HG02943 (cell line): ENCODE measurements at regions not wholly inside any gene's neighbourhood (a gene's known extent, or its start where the extent isn't known, plus 50 kb on each side); places are given as distances from the start of the nearest gene placed in this dataset.
"Not testable (repeated sequence)": the region's sequence is repeated elsewhere in the genome, so short reads cannot be mapped to it uniquely, and the experiment has no call there.

Experiments used
- ATAC-seq: cut with Tn5 transposase; IDR thresholded peaks from one replicate; pipeline ENCODE4 v1.9.1; 2021; ENCODE audit warnings: mild to moderate bottlenecking, low read depth, moderate library complexity; ENCODE audit not compliant: unreplicated experiment

DNA sequence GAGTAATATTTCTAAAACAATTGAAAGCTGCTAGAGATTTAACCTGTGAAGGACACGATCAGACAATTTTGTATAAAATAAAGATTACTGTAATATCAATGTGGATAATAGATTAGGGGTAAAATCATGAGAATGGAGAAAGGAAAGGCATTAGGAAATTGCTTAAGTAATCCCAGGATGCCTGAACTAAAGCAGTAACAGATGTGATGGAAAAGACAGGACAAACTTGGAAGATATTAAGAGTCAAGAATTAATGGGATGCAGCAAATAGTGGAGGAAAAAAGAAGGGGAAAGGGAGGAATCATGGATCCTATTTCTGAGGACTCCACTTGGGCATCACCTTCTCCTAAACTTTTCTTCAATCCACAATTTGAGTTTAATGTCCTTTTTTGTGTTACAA, 437.1 kb upstream of the PMFBP1 start:
- ATAC-seq = no peak

GRCh38 chr16:72604375-72604774, 432.4 kb upstream of the PMFBP1 start:
- no peak for ATAC-seq

- ATAC-seq = no peak
These were observed 430.5 kb upstream of the PMFBP1 start for GRCh38 chr16:72602499-72602898.

DNA sequence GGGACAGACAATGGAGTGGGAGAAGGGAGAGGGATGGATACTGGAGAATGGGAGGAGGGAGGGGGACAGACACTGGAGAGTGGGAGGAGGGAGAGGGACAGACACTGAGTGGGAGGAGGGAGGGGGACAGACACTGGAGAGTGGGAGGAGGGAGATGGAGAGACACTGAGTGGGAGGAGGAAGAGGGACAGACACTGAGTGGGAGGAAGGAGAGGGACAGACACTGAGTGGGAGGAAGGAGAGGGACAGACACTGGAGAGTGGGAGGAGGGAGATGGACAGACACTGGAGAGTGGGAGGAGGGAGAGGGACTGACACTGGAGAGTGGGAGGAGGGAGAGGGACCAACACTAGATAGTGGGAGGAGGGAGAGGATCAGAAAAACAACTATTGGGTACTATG, 426.7 kb upstream of the PMFBP1 start:
- ATAC-seq = no peak

GRCh38 chr16:72597938-72598337, 426.0 kb upstream of the PMFBP1 start:
- ATAC-seq = no peak

- no peak for ATAC-seq
These were observed 424.4 kb upstream of the PMFBP1 start for GRCh38 chr16:72596373-72596772.

- peak; percentile 89 for ATAC-seq
These were observed 418.4 kb upstream of the PMFBP1 start for GRCh38 chr16:72590151-72590937.

- no peak for ATAC-seq
These were observed 416.6 kb upstream of the PMFBP1 start for GRCh38 chr16:72588551-72588950.

DNA sequence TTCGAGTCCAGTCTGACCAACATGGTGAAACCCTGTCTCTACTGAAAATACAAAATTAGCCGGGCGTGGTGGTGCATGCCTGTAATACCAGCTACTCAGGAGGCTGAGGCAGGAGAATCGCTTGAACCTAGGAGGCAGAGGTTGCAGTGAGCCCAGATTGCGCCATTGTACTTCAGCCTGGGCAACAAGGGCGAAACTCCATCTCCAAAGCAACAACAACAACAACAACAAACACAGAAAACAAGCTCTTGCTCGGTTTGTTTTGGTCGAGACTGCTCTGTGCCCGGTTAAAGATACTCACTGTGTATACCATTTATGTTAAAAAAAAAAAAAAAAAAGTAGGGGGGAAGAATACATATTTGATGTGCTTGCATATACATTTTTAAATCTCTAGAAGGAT, 406.1 kb upstream of the PMFBP1 start:
- not testable (repeated sequence) for ATAC-seq

DNA sequence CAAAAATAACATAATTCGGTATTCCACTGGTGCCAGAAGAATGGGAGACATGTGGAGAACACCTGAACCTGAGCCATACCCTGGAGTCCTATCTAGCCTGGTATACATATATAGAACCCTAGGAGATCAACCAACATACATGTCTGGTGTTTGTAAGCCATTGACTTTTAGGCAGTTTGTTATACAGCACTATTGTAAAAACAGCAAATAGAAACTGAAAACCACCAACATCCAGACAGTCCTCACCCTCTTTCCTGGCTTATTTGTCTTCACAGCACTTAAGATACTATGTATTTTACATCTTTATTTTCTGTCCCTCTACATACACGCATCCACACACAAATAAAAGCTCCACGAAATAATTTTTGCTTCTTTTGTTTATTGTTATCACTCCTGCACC, 404.2 kb upstream of the PMFBP1 start:
- ATAC-seq = no peak

- ATAC-seq = no peak
These were observed 397.7 kb upstream of the PMFBP1 start for GRCh38 chr16:72569677-72570076.

DNA sequence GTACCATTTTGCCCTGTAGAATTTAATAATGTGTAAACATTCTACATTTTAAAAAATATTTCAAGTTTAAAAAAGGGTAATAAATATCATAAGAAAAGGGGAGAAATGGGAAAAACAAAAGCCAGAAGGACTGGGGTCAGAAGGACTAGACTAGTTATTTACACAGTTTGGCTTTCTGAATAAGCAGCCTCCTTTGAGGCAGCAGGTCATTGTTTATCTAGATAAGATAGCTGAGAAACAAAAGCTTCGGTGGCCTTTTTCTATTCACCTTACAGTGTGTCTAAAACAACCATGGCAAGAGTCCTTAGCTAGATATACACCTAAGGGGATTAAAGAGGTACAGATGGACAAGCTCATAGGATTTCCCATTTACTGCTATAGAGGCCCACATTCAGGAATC, 396.5 kb upstream of the PMFBP1 start:
- ATAC-seq = no peak

DNA sequence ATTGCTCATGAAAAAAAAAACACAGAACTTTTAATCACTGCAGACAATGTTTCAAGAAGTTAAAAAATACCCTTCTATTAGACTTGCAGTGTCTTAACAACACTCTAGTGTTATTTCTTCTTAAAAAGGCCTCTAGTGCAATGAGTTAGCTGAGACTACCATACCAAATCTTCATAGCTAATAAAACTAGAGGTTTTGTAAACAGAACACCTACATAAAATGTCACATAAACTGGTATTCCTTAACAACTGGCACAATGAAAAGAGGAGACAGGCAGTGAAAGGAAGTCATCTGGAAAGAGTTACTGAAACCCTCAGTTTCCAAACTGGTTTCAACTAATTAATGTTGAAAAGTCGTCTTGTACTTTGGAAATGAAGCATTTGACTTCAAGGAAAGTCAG, 394.2 kb upstream of the PMFBP1 start:
- ATAC-seq = no peak

DNA sequence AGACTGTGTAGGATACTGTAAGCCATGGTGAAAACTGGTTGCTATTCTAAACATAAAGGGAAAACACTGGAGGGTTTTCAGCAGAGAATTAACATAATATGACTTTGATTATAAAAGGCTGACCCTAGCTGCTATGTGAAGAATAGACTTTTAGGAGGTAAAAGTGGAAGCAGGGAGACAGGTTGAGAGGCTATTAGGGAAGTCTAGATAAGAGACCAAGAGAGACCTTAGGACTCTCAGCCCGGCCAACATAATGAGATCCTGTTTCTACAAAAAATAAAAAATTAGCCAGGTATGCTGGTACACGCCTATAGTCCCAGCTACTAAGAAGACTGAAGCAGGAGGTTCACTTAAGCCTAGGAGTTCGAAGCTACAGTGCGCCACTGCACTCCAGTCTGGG, 393.2 kb upstream of the PMFBP1 start:
- ATAC-seq = no peak

DNA sequence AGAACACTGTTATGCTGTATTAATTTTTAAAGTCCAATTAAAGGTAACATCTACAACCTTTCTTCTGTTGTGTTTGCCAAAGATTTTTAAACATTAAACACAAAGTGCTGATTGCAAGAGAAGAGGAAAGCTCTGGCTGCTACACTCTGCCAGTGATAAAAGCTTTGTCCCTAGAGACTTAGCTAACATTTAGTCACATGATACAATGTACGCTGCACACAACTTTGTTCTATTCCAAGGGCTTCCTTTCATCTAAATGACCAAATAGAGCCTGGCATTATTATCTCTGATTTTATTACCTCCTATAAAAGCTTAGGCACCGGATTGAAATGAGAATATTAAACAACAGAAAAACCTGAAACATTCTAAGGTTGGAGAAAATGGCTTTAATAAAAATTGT, 388.7 kb upstream of the PMFBP1 start:
- no peak for ATAC-seq

DNA sequence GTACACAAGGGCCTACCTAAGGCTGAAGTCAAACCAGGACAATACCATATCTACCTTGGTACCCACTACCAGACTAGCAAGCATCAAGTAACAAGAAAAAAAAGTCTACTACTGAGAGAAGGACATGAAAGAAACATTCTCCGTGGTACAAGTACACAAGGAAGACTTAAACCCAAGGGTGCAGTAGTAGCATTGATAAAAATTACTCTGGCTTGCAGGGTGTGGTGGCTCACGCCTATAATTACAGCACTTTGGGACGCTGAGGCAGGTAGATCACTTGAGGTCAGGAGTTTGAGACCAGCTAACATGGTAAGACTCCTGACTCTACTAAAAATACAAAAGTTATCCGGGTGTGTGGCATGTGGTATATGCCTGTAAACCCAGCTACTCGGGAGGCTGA, 386.5 kb upstream of the PMFBP1 start:
- no peak for ATAC-seq

GRCh38 chr16:72554935-72555334, 383.0 kb upstream of the PMFBP1 start:
- ATAC-seq = no peak

GRCh38 chr16:72552654-72553053, 380.7 kb upstream of the PMFBP1 start:
- no peak for ATAC-seq

DNA sequence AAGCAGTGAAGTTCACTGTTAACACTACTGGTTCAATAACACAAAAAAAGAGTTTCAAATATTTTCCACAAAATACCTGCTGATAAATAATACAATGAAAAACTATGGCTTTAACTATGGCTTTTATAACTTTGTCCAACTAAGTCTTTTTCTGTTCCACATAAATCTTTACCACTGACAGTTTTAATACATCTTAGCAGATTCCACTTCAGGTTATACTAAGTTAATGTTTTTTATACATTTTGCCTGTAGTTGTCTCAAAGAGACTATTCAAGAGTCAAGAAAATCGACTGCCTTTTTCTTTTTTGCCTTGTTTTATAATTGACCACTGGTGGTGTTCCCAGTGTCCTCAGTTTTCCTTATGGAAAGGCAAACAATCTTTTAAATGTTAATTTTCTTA, 379.7 kb upstream of the PMFBP1 start:
- ATAC-seq = no peak

DNA sequence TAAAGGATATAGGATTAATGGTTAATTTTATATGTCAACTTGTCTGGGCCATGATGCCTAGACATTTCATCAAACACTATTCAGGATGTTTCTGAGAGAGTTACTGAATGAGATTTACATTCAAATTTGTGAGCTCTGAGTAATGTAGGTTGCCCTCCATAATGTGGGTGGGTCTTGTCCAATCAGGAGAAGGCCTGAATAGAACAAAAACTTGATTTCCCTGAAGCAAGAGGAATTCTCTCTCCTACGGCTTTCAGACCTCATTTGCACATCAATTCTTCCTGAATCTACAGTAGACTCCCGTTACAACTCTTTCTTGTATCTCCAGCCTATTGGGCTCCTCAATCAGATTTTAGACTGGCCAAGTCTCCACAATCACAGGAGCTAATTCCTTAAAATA, 377.9 kb upstream of the PMFBP1 start:
- no peak for ATAC-seq

DNA sequence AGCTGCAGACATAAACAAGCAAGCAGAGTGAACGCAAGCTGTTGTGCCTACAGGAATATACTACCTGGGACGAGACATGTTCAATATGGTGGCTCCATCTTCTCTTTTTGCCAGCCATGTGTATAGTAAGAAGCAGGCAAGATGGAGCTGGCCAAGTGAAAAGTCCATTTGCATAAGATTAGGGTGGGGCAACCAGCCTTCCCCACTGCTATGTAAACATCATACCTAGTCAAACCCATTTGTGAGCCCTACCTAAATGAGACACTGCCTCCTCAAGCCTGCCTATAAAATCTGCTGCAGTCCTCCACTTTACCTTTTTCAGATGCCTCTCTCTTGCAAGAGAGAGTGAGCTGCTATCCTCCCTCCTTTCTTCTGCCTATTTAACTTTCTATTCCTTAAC, 370.1 kb upstream of the PMFBP1 start:
- no peak for ATAC-seq

GRCh38 chr16:72537664-72538063, 365.7 kb upstream of the PMFBP1 start:
- ATAC-seq = no peak
